H1 (cell line): ENCODE measurements at regions not wholly inside any gene's neighbourhood (a gene's known extent, or its start where the extent isn't known, plus 50 kb on each side); places are given as distances from the start of the nearest gene placed in this dataset.

Experiments used
- ASH2L ChIP-seq: fragments of 200-600, 300-600 bp; sonication (generic); IDR thresholded peaks from one replicate; pipeline ENCODE4 v1.7.1; 2017; ENCODE audit warnings: low read length
- FOSL1 ChIP-seq: IDR thresholded peaks from 2 replicates; pipeline ENCODE4 v1.6.1; 2011; ENCODE audit warnings: mild to moderate bottlenecking, low read depth, low read length, moderate library complexity; ENCODE audit not compliant: insufficient read depth
- HDAC2 ChIP-seq, 2 experiments: fragments of 300-600 bp in 1 of 2; sonication (generic) in 1 of 2; IDR thresholded peaks; 2 replicates each; pipeline ENCODE4 v1.6.1; 2011 to 2012; ENCODE audit warnings: low read depth in 2 of 2, low read length in 2 of 2, mild to moderate bottlenecking in 2 of 2, moderate library complexity in 2 of 2, borderline replicate concordance in 1 of 2, inconsistent platforms in 1 of 2
- JUN ChIP-seq: IDR thresholded peaks from 2 replicates; pipeline ENCODE4 v1.6.1; 2011; ENCODE audit warnings: low read depth, mild to moderate bottlenecking, improper control_type of control experiment, low read length
- TAF1 ChIP-seq: IDR thresholded peaks from 2 replicates; pipeline ENCODE4 v1.6.1; 2011; ENCODE audit warnings: mild to moderate bottlenecking, low read depth, low read length
- TAF7 ChIP-seq: optimal IDR thresholded peaks from 2 replicates; pipeline ENCODE3; 2011; ENCODE audit warnings: low read depth, mild to moderate bottlenecking, inconsistent platforms, low read length, moderate library complexity, borderline replicate concordance

DNA sequence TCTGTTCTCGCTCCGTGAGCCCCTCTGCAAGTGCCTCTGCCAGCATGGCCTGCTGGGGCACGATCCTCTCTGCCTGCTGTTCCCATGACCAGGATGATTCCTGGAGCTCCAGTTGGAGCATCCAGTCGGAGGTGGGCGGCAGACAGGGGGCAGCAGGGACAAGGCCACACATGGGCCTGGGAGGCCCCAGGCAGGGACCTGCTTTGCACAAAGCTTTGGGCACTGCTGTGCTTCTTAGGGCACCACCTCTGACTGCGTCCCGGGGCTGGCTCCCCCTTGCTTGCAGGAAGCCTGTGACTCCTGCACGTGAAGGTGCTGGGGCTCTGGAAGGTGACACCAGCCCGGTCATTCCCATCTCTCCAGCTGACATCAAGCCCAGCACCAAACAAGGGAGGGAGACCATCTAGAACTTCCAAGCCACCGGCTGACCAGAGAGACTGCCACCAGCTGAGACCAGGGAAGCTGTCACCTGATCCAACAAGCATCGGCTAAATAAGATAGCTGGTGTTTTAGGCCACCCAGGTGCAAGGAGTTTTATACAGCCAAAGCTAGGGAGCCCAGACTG is 174.8 kb upstream of the FOXD4L5 start (continued):
- TF ChIP-seq TAF7 = no peak
- no peak for TF ChIP-seq TAF1
- no peak for TF ChIP-seq HDAC2 (IDR thresholded peaks at IDR 0.05; ENCODE audit: borderline replicate concordance in 1 of 2, low read depth in 2 of 2, low read length in 2 of 2)
- TF ChIP-seq FOSL1 = no peak
- TF ChIP-seq JUN = no peak
- TF ChIP-seq ASH2L = no peak
- TF ChIP-seq, all 59 proteins: peak for 0
